Type B pancreatic cell (in vitro differentiated cells): ENCODE measurements at regions not wholly inside any gene's neighbourhood (a gene's known extent, or its start where the extent isn't known, plus 50 kb on each side); places are given as distances from the start of the nearest gene placed in this dataset.

ENCODE experiments used
- DNase-seq: peaks from one replicate; pipeline ENCODE4 v3.0.0; 2021; ENCODE audit warnings: mixed read lengths; ENCODE audit not compliant: unreplicated experiment; ENCODE audit errors: extremely low spot score
- H3K27ac Mint-ChIP-seq: 2 replicates; pipeline ENCODE4 v1.8.0; 2021; ENCODE audit warnings: mild to moderate bottlenecking, mixed read lengths
- H3K27me3 Mint-ChIP-seq: 2 replicates; pipeline ENCODE4 v1.8.0; 2021; ENCODE audit warnings: mixed read lengths
- H3K36me3 Mint-ChIP-seq: 2 replicates; pipeline ENCODE4 v1.8.0; 2021; ENCODE audit warnings: mixed read lengths
- H3K4me1 Mint-ChIP-seq: one replicate; pipeline ENCODE4 v1.8.0; 2021; ENCODE audit warnings: mixed read lengths; ENCODE audit not compliant: unreplicated experiment
- H3K4me3 Mint-ChIP-seq: 2 replicates; pipeline ENCODE4 v1.8.0; 2021; ENCODE audit warnings: mild to moderate bottlenecking, mixed read lengths
- H3K9me3 Mint-ChIP-seq: 2 replicates; pipeline ENCODE4 v1.8.0; 2021; ENCODE audit warnings: mixed read lengths
- TF ChIP-seq, protein P1 (sequence below): fragments of 200-600 bp; sonication (generic); conservative IDR thresholded peaks from 2 replicates; pipeline ENCODE4 v1.5.0; 2021; ENCODE audit warnings: antibody characterized with exemption, mild to moderate bottlenecking

DNA sequence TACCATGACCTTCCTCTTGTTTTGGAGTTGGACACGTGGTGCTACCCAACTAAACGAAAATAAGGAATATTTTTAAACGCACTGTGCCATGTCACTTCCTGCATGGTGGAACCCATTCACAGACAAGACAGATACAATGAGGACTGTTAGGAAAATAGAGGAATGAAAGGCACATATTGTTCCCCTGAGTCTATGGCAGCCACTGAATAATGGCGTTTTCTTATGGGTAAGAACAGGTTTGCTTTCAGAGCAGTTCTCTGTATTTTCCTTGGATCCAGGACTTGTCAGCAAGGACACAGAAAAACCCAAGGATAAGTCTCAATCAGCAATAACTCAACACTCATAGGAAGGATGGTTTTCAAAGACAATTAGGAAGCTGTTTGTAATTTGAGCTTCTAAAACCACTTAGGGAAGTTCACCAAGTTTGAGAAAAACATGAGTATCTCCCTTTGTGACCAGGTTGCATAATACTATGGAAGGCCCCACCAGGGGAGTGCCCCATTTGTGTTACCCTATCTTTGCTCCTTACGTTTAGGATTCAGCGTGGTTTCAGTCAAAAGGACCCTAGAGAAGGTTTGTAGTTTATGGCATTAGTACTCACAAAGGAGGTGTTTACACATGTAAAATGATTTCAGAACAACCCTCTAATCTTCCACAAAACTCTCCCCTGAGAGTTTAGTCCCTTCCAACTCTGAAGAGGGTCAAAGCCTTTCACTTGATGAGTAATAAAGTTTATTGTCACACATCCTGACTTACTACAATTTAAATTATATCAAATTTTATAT, 487.2 kb upstream of the ATP11B start:
- Mint-ChIP-seq H3K27ac (no peak overlapping the region), H3K9me3 (no peaks in the 10 kb centered on the region), H3K36me3 (no peaks in the 10 kb centered on the region), H3K4me3 (no peak overlapping the region), H3K4me1 (peaks cover 7% of the 10 kb centered on the region), H3K27me3 (no peaks in the 10 kb centered on the region)
- DNase-seq = no peak
- TF ChIP-seq, protein P1, sequence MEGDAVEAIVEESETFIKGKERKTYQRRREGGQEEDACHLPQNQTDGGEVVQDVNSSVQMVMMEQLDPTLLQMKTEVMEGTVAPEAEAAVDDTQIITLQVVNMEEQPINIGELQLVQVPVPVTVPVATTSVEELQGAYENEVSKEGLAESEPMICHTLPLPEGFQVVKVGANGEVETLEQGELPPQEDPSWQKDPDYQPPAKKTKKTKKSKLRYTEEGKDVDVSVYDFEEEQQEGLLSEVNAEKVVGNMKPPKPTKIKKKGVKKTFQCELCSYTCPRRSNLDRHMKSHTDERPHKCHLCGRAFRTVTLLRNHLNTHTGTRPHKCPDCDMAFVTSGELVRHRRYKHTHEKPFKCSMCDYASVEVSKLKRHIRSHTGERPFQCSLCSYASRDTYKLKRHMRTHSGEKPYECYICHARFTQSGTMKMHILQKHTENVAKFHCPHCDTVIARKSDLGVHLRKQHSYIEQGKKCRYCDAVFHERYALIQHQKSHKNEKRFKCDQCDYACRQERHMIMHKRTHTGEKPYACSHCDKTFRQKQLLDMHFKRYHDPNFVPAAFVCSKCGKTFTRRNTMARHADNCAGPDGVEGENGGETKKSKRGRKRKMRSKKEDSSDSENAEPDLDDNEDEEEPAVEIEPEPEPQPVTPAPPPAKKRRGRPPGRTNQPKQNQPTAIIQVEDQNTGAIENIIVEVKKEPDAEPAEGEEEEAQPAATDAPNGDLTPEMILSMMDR = no peak

DNA sequence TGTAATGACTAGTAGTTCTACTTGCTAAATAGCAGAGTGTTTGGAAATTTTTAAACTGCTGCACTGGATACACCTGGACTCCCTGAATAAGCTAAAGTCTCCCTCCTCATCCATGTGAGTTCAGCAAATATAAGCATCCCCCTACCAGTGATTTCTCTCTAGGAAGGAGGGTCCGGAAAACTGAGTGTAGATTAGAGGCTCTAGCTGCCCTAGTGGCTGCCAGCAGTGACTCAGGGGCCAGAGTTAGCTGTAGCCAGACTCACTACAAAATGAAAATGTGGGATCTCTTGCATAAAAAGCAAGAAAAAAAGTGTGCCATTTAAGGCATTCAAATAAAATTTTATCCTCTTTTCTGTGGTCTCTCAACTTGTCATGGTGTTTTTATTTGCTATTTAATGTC, 485.0 kb upstream of the ATP11B start:
- Mint-ChIP-seq H3K9me3 (peaks cover 7% of the 10 kb centered on the region), H3K27me3 (no peaks in the 10 kb centered on the region), H3K36me3 (no peaks in the 10 kb centered on the region), H3K4me1 (peaks cover 7% of the 10 kb centered on the region), H3K27ac (peak overlapping the region; percentile 34), H3K4me3 (no peak overlapping the region)
- DNase-seq = no peak
- TF ChIP-seq, protein P1 = peak; percentile 36

DNA sequence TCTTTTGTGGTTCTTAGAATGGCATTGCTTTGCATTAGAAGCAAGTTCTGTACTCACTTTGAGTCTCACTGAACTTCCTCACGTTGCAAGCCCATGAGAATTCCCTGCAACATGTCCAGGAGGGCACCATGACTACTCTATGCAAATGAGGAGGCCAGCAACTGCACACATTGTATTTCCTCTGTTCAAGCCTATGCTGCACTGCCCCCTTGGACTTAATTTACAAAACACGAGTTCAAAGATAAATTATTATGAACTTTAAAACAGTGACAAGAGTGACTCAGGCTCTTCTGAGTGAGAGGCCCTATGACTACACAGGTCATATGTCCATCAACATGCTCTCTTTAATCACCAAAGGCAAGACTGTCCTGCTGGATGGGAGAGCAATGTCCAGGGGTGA, 484.2 kb upstream of the ATP11B start:
- peaks cover 8% of the 10 kb centered on the region for H3K9me3 Mint-ChIP-seq
- H3K27me3 Mint-ChIP-seq = peaks cover under 1% of the 10 kb centered on the region
- H3K4me3 Mint-ChIP-seq = no peak overlapping the region
- no peak for DNase-seq
- H3K36me3 Mint-ChIP-seq = peaks cover 1% of the 10 kb centered on the region
- TF ChIP-seq, protein P1 = no peak
- no peak overlapping the region for H3K27ac Mint-ChIP-seq
- H3K4me1 Mint-ChIP-seq = peaks cover 7% of the 10 kb centered on the region

DNA sequence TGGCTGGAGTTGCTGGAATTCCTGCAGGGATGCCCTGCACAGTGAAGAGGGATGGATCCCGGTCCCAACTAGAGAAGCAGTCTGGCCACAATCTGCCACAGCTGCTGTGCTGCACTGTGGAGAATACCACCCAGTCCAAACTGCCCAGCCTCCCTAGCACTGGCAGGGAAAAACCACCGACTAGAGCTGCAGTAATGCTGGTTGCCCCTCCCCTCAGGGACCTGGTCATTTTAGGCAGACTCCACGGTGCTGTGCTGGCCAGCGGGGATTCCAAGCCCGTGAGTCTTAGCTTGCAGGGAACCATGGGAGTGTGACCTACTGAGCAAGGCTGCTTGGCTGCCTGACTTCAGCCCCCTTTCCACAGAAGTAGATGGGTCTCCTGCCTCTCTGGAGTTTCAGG, 478.0 kb upstream of the ATP11B start:
- Mint-ChIP-seq H3K27me3 (peaks cover 4% of the 10 kb centered on the region), H3K27ac (no peak overlapping the region), H3K36me3 (peaks cover 25% of the 10 kb centered on the region), H3K4me1 (no peaks in the 10 kb centered on the region), H3K4me3 (no peak overlapping the region), H3K9me3 (peaks cover 15% of the 10 kb centered on the region)
- no peak for DNase-seq
- TF ChIP-seq, protein P1 = no peak

DNA sequence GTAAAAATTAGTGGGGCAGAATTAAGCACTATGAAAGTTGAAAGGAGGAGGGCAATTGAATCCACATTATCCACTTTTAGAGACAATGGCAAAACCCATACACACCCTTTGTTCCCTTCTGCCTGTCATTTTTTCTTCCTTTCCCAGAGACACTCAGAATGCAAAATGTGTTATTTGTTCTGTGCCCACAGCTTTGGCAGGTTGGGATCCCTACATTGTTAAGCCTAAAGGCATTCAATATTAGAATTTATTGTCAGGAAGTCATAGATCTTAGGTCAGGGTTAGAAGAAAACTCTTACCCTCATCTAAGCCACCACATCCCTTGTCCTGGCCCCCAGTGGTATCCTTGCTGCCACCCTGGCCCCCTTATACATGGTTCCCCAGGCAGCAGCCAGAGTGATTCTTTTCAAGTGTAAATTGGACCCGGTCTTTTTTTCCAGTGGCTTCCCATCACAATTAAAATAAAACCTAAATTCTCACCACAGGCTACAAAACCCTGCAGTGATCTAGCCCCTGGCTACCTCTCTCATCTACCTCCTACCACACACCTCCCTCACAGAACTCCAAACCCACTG, 470.1 kb upstream of the ATP11B start:
- Mint-ChIP-seq H3K4me3 (no peak overlapping the region), H3K36me3 (peaks cover 16% of the 10 kb centered on the region), H3K27me3 (no peaks in the 10 kb centered on the region), H3K4me1 (peaks cover 21% of the 10 kb centered on the region), H3K9me3 (peaks cover 5% of the 10 kb centered on the region), H3K27ac (no peak overlapping the region)
- TF ChIP-seq, protein P1 = no peak
- DNase-seq = no peak
